ENCODE measurements at regions not wholly inside any gene's neighbourhood (a gene's known extent, or its start where the extent isn't known, plus 50 kb on each side); places are given as distances from the start of the nearest gene placed in this dataset.

- TF ChIP-seq BACH1 (IDR thresholded peaks at IDR 0.05; ENCODE audit: low read length) (no peak), TBP (IDR thresholded peaks at IDR 0.05; ENCODE audit: low read depth, low read length) (no peak), SAP30 (IDR thresholded peaks at IDR 0.05; ENCODE audit: insufficient read depth, insufficient replicate concordance, low read length) (no peak), CHD2 (IDR thresholded peaks at IDR 0.05; ENCODE audit: low read length) (no peak), ZNF274 (IDR thresholded peaks at IDR 0.05; ENCODE audit: borderline replicate concordance, extremely low read depth, low read length) (no peak), CTBP2 (IDR thresholded peaks at IDR 0.05; ENCODE audit: borderline replicate concordance, insufficient read depth, insufficient read length, low read length) (no peak), EGR1 (IDR thresholded peaks at IDR 0.05; ENCODE audit: borderline replicate concordance, low read depth, low read length) (no peak), CTCF (IDR thresholded peaks at IDR 0.05; ENCODE audit: control extremely low read depth in 1 of 3, insufficient read depth in 1 of 3, low read depth in 1 of 3, low read length in 3 of 3) (peak; percentile 59 to 65 (median 63)), CBX8 (IDR thresholded peaks at IDR 0.05; ENCODE audit: borderline replicate concordance, low read depth, low read length) (no peak), PHF8 (conservative IDR thresholded peaks at IDR 0.05; ENCODE audit: low read depth, low read length) (no peak), POLR2AphosphoS5 (IDR thresholded peaks at IDR 0.05; ENCODE audit: low read depth, low read length) (no peak), BCL11A (IDR thresholded peaks at IDR 0.05; ENCODE audit: low read depth in 2 of 2, low read length in 2 of 2) (no peak), ATF2 (IDR thresholded peaks at IDR 0.05; ENCODE audit: low read length) (no peak), RNF2 (IDR thresholded peaks at IDR 0.05; ENCODE audit: borderline replicate concordance, low read depth, low read length, missing control alignments, poor library complexity, severe bottlenecking) (no peak), MAX (IDR thresholded peaks at IDR 0.05) (peak; percentile 31), SP4 (IDR thresholded peaks at IDR 0.05; ENCODE audit: low read length) (no peak), POU5F1 (IDR thresholded peaks at IDR 0.05; ENCODE audit: low read depth, low read length) (no peak), TAF1 (IDR thresholded peaks at IDR 0.05; ENCODE audit: low read depth, low read length) (no peak), KDM1A (IDR thresholded peaks at IDR 0.05; ENCODE audit: borderline replicate concordance, low read length) (peak; percentile 53; the same call in 1 of the 2 replicates), TAF7 (optimal IDR thresholded peaks at IDR 0.05; ENCODE audit: borderline replicate concordance, low read depth, low read length) (peak; percentile 16), TEAD4 (IDR thresholded peaks at IDR 0.05; ENCODE audit: low read depth, low read length) (peak; percentile 24; the same call in 1 of the 2 replicates), BRCA1 (IDR thresholded peaks at IDR 0.05; ENCODE audit: low read depth, low read length) (no peak)
Observed at GRCh38 chr5:154541553-154541952, 63.5 kb upstream of the HAND1 start (continued).
